Neuronal stem cell (in vitro differentiated cells): ENCODE measurements at regions not wholly inside any gene's neighbourhood (a gene's known extent, or its start where the extent isn't known, plus 50 kb on each side); places are given as distances from the start of the nearest gene placed in this dataset.

Source experiments
- DNase-seq: peaks from one replicate; pipeline ENCODE4 v3.0.0-alpha.2; 2013; ENCODE audit warnings: low spot score
- H2AFZ ChIP-seq: one replicate; pipeline ENCODE4 v1.6.1; 2013; ENCODE audit warnings: mild to moderate bottlenecking, low read length, inconsistent platforms
- H2AK5ac ChIP-seq: 2 replicates; pipeline ENCODE4 v1.6.1; 2013; ENCODE audit warnings: low read depth, mild to moderate bottlenecking, inconsistent platforms, low read length, moderate library complexity, mixed read lengths
- H2BK120ac ChIP-seq: 2 replicates; pipeline ENCODE4 v1.6.1; 2013; ENCODE audit warnings: low read depth, mild to moderate bottlenecking, inconsistent platforms, low read length, moderate library complexity, mixed read lengths
- H2BK12ac ChIP-seq: one replicate; pipeline ENCODE4 v1.6.1; 2013; ENCODE audit warnings: low read length, inconsistent platforms
- H2BK15ac ChIP-seq: 2 replicates; pipeline ENCODE4 v1.6.1; 2013; ENCODE audit warnings: mild to moderate bottlenecking, low read length, inconsistent platforms, mixed read lengths
- H2BK5ac ChIP-seq: one replicate; pipeline ENCODE4 v1.6.1; 2013; ENCODE audit warnings: inconsistent platforms, mild to moderate bottlenecking, low read length, moderate library complexity
- H3K14ac ChIP-seq: one replicate; pipeline ENCODE4 v1.6.1; 2013; ENCODE audit warnings: low read length, inconsistent platforms
- H3K18ac ChIP-seq: 2 replicates; pipeline ENCODE4 v1.6.1; 2013; ENCODE audit warnings: low read length, inconsistent platforms
- H3K23ac ChIP-seq: 2 replicates; pipeline ENCODE4 v1.6.1; 2013; ENCODE audit warnings: low read depth, mild to moderate bottlenecking, mixed read lengths, low read length, inconsistent platforms; ENCODE audit not compliant: poor library complexity
- H3K27ac ChIP-seq: replicated peaks from 3 replicates; pipeline ENCODE4 v1.5.1; 2013; ENCODE audit warnings: low read length, inconsistent platforms
- H3K27me3 ChIP-seq, 3 experiments: 2 replicates each; pipeline ENCODE4 v1.6.1; 2013; ENCODE audit warnings: low read length in 3 of 3, mild to moderate bottlenecking in 2 of 3, inconsistent platforms in 1 of 3, low read depth in 1 of 3, mixed read lengths in 1 of 3, moderate library complexity in 1 of 3; ENCODE audit not compliant: control insufficient read depth in 3 of 3, insufficient read depth in 3 of 3
- H3K36me3 ChIP-seq, 2 donors: replicated peaks in 1 of 2; 2 replicates each; pipeline ENCODE4 v1.6.1; 2013; ENCODE audit warnings: low read length in 2 of 2; ENCODE audit not compliant: control insufficient read depth in 2 of 2, insufficient read depth in 2 of 2
- H3K4ac ChIP-seq: 2 replicates; pipeline ENCODE4 v1.6.1; 2013; ENCODE audit warnings: inconsistent platforms, mild to moderate bottlenecking, low read length, moderate library complexity
- H3K4me1 ChIP-seq, 2 donors: 1 replicate in 1 of 2; 2 replicates in 1 of 2; pipeline ENCODE4 v1.6.1; 2013; ENCODE audit warnings: low read length in 2 of 2, low read depth in 1 of 2; ENCODE audit not compliant: control insufficient read depth in 2 of 2, insufficient read depth in 1 of 2
- H3K4me2 ChIP-seq: one replicate; pipeline ENCODE4 v1.6.1; 2013; ENCODE audit warnings: mild to moderate bottlenecking, low read length, inconsistent platforms; ENCODE audit not compliant: insufficient read depth, poor library complexity, severe bottlenecking
- H3K4me3 ChIP-seq, 2 donors: 2 replicates each; pipeline ENCODE4 v1.5.1; 2013; ENCODE audit warnings: low read length in 2 of 2, mild to moderate bottlenecking in 2 of 2, inconsistent platforms in 1 of 2, moderate library complexity in 1 of 2
- H3K79me1 ChIP-seq: one replicate; pipeline ENCODE4 v1.6.1; 2013; ENCODE audit warnings: low read depth, mild to moderate bottlenecking, inconsistent platforms, low read length, moderate library complexity
- H3K9ac ChIP-seq: one replicate; pipeline ENCODE4 v1.6.1; 2013; ENCODE audit warnings: mild to moderate bottlenecking, low read depth, low read length, inconsistent platforms; ENCODE audit not compliant: poor library complexity
- H3K9me3 ChIP-seq, 2 donors: replicated peaks in 1 of 2; 2 replicates each; pipeline versions ENCODE3 to v1.6.1; 2013; ENCODE audit warnings: low read length in 2 of 2, mild to moderate bottlenecking in 2 of 2, inconsistent platforms in 1 of 2, low read depth in 1 of 2, mixed read lengths in 1 of 2, moderate library complexity in 1 of 2; ENCODE audit not compliant: control insufficient read depth in 2 of 2, insufficient read depth in 1 of 2
- H4K8ac ChIP-seq: one replicate; pipeline ENCODE4 v1.6.1; 2013; ENCODE audit warnings: low read depth, mild to moderate bottlenecking, inconsistent platforms, low read length, moderate library complexity
- H4K91ac ChIP-seq: one replicate; pipeline ENCODE4 v1.6.1; 2013; ENCODE audit warnings: low read length, low read depth, mild to moderate bottlenecking, inconsistent platforms; ENCODE audit not compliant: poor library complexity
- WGBS, 2 donors: extraction: QIAGEN DNeasy Blood & Tissue Kit; methylation state at CpG; one replicate each; pipeline ENCODE4 v1.1.7; 2013; ENCODE audit warnings: missing lambda C conversion rate in 2 of 2, mixed read lengths in 1 of 2; ENCODE audit not compliant: insufficient read length in 2 of 2, insufficient replicate concordance in 1 of 2; ENCODE audit errors: extremely low coverage in 2 of 2; 5-methylcytosine and 5-hydroxymethylcytosine counted together

- Histone ChIP-seq H3K23ac (no peak overlapping the region), H3K18ac (no peak overlapping the region), H2AFZ (no peak overlapping the region), H3K27ac (no peak overlapping the region), H3K36me3 (no peaks in the 10 kb centered on the region), H3K4me2 (no peak overlapping the region), H3K9ac (no peak overlapping the region), H3K27me3 (no peaks in the 10 kb centered on the region), H2BK12ac (no peak overlapping the region), H2BK120ac (no peak overlapping the region), H3K4me3 (no peak overlapping the region), H3K79me1 (no peaks in the 10 kb centered on the region), H2AK5ac (no peak overlapping the region), H3K14ac (no peak overlapping the region), H3K4me1 (no peaks in the 10 kb centered on the region), H3K9me3 (no peaks in the 10 kb centered on the region), H2BK15ac (no peak overlapping the region), H4K91ac (no peak overlapping the region), H2BK5ac (no peak overlapping the region), H3K4ac (no peak overlapping the region), H4K8ac (no peak overlapping the region)
- no peak for DNase-seq
- WGBS, 2 donors: no CpG with 5 or more reads among the region's 4 CpGs
Observed at GRCh38 chr17:54235571-54235970, 412.8 kb downstream of the KIF2B start.

DNA sequence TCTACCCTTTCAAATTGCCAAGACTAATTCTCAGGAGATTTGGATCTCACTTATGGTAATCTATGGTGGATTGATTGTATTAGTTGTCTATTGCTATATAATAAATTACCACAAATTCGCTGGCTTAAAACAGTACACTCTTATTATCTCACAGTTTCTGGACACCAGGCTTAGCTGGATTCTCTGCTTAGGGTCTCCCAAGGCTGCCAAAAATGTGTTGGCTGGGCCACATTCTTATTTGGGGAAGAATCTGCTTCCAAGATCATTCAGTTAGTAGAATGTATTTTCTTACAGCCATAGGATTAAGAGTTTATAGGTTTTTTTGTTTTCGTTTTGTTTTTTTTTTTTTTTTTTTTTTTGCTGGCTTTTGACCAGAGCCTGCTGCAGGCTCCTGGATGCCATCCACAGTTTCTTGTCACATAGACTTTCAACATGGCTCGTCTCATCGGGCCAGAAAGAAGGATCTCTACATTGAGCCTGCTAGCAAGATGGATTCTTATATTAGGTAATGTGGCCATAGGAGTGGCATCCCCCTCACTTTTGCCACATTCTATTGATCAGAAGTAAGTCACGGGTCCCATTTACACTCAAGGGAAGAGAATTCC is 415.3 kb downstream of the KIF2B start:
- H3K4me1 ChIP-seq: no peaks in the 10 kb centered on the region
- H3K27ac ChIP-seq: no peak overlapping the region
- H3K79me1 ChIP-seq: no peaks in the 10 kb centered on the region
- no peak overlapping the region for H3K23ac ChIP-seq
- H2BK120ac ChIP-seq: no peak overlapping the region
- H4K8ac ChIP-seq: no peak overlapping the region
- H3K36me3 ChIP-seq: no peaks in the 10 kb centered on the region
- H4K91ac ChIP-seq: no peak overlapping the region
- no peak overlapping the region for H2BK12ac ChIP-seq
- H2AFZ ChIP-seq: no peak overlapping the region
- H3K14ac ChIP-seq: no peak overlapping the region
- no peak overlapping the region for H2AK5ac ChIP-seq
- H3K27me3 ChIP-seq: no peaks in the 10 kb centered on the region
- H2BK15ac ChIP-seq: no peak overlapping the region
- no peaks in the 10 kb centered on the region for H3K9me3 ChIP-seq
- no peak overlapping the region for H3K18ac ChIP-seq
- no peak overlapping the region for H3K9ac ChIP-seq
- no CpG with 5 or more reads among the region's 5 CpGs for WGBS, 2 donors
- no peak for DNase-seq
- H3K4me3 ChIP-seq: no peak overlapping the region
- H2BK5ac ChIP-seq: no peak overlapping the region
- no peak overlapping the region for H3K4ac ChIP-seq
- H3K4me2 ChIP-seq: no peak overlapping the region

DNA sequence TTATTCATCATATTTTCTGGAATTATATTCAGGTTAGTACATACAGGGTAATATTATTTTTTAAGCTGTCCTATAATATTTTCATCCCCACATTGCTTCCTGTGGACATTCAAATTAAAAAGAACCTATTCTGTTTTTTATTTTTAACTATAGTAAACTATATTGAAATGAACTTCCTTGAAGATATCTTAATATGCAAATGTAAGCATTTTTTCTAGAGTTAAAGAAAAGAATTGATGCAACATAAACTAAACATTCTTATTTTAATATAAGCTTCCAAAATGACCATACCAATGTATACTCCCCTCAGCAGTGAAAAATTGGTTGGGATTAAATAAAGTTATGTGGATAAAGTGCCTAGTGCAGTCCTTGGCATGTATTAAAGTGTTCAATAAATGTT is 416.6 kb downstream of the KIF2B start:
- Histone ChIP-seq H3K9ac (no peak overlapping the region), H2AK5ac (no peak overlapping the region), H4K91ac (no peak overlapping the region), H3K23ac (no peak overlapping the region), H3K79me1 (no peaks in the 10 kb centered on the region), H3K18ac (no peak overlapping the region), H3K4me3 (no peak overlapping the region), H3K9me3 (no peaks in the 10 kb centered on the region), H3K36me3 (no peaks in the 10 kb centered on the region), H3K4me2 (no peak overlapping the region), H3K4me1 (no peaks in the 10 kb centered on the region), H2AFZ (no peak overlapping the region), H2BK5ac (no peak overlapping the region), H3K27me3 (no peaks in the 10 kb centered on the region), H2BK120ac (no peak overlapping the region), H4K8ac (no peak overlapping the region), H2BK12ac (no peak overlapping the region), H3K4ac (no peak overlapping the region), H2BK15ac (no peak overlapping the region), H3K14ac (no peak overlapping the region), H3K27ac (no peak overlapping the region)
- DNase-seq: no peak

DNA sequence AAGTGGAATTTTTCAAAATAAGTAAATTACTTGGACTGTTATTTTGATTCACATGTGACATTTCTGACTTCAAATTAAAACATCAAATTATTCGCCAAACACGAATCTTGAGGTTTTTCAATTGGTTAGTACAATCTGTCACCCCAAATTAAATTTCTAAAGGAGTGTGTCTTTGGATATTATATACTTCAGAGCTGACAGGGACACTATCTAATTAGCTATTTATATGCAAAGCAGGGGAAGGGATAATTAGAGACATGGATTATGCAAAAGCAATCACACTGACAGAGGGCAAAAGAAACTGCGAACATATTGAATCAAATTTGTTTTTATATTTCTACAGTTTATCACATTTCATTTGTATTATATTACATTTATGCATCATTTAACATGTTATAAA is 433.0 kb downstream of the KIF2B start:
- no peak overlapping the region for H3K4ac ChIP-seq
- no peak overlapping the region for H2AK5ac ChIP-seq
- H2AFZ ChIP-seq: no peak overlapping the region
- H3K79me1 ChIP-seq: no peaks in the 10 kb centered on the region
- H3K27me3 ChIP-seq: no peaks in the 10 kb centered on the region
- H3K23ac ChIP-seq: no peak overlapping the region
- no peak overlapping the region for H3K4me2 ChIP-seq
- peaks cover 0 to 1% of the 10 kb centered on the region in 2 donors for H3K4me1 ChIP-seq
- H3K9ac ChIP-seq: no peak overlapping the region
- no peak overlapping the region for H3K18ac ChIP-seq
- no CpG with 5 or more reads among the region's 3 CpGs for WGBS, 2 donors
- H3K14ac ChIP-seq: no peak overlapping the region
- DNase-seq: no peak
- no peak overlapping the region for H4K8ac ChIP-seq
- H4K91ac ChIP-seq: no peak overlapping the region
- no peak overlapping the region for H3K27ac ChIP-seq
- H2BK12ac ChIP-seq: no peak overlapping the region
- no peaks in the 10 kb centered on the region for H3K9me3 ChIP-seq
- no peak overlapping the region for H3K4me3 ChIP-seq
- H2BK5ac ChIP-seq: no peak overlapping the region
- no peak overlapping the region for H2BK15ac ChIP-seq
- no peaks in the 10 kb centered on the region for H3K36me3 ChIP-seq
- no peak overlapping the region for H2BK120ac ChIP-seq
